AG09309 (cell line): ENCODE measurements at regions not wholly inside any gene's neighbourhood (a gene's known extent, or its start where the extent isn't known, plus 50 kb on each side); places are given as distances from the start of the nearest gene placed in this dataset.

Experiments
- DNase-seq: peaks from one replicate; pipeline ENCODE4 v3.0.0-alpha.2; 2010; ENCODE audit warnings: low read depth
- H3K4me3 ChIP-seq: 2 replicates; pipeline ENCODE4 v1.5.1; 2011; ENCODE audit warnings: mild to moderate bottlenecking, low read depth, low read length, moderate library complexity; ENCODE audit not compliant: control insufficient read depth
- CTCF ChIP-seq: IDR thresholded peaks from 2 replicates; pipeline ENCODE4 v1.5.1; 2011; ENCODE audit warnings: mild to moderate bottlenecking, low read depth, low read length, inconsistent platforms; ENCODE audit not compliant: insufficient read depth, control insufficient read depth; ENCODE audit errors: missing control alignments

DNA sequence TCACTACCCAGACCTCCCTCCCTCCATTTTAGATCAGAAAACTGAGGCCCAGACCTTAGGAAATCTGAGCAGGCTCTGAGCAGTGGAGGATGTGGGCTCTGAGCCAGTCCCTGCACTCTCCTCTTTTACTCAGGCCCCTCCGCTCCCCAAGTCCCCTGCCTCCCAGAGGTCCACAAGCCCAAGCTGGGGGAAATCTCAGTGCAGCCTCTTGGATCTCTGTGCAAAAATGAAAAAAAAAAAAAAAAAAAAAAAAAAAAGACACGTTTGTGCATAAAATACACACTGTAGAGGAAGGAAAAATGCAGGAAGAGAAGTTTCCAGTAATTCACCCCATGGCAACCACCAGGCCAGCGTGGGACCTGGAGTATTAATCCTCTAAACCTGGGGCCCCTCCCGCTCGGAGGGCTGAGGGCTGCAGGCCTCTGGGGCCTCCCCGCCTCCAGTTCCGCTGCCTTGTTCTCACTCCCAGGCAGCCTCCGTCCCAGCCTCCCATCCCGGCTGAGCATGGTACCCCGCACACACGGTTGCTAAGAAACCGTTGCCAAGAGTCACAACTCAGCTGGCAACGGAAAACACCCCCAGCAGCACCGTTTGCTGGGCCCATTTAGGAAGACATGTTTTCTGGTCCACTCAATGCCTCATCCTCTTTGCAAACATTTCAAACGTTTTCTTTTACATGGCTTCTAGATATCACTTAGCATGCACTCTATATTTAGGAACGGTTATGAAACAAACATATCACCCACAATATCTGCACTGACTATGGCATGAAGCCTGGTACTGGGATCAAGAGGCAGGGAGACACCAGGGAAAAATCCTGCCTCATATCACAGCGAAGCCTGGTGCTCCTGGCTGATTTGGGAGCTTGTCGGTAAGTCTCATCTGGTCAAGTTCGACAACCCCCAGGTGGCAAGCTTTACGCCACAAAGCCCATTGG lies 227.5 kb downstream of the CTTN start:
- DNase-seq: no peak
- H3K4me3 ChIP-seq: no peak overlapping the region
- TF ChIP-seq CTCF: no peak

DNA sequence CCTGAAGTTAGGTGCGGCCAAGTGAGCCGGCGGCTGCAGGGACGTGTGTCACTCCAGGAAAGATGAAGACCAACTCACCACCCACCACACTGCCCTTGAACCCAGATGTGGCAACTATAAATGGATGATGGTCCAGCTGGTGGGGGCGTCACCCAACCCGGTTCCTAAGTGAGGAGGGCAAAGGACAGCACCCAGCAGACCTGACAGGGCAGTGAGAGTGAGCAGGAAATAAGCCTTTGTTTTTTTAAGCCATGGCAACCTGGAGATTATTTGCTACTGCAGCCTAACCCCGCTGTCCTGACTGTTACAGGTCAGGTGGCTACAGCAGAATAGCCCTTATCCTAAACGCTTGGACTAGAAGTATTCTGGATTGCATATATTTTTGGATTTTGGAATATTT lies 228.9 kb downstream of the CTTN start:
- H3K4me3 ChIP-seq: no peak overlapping the region

DNA sequence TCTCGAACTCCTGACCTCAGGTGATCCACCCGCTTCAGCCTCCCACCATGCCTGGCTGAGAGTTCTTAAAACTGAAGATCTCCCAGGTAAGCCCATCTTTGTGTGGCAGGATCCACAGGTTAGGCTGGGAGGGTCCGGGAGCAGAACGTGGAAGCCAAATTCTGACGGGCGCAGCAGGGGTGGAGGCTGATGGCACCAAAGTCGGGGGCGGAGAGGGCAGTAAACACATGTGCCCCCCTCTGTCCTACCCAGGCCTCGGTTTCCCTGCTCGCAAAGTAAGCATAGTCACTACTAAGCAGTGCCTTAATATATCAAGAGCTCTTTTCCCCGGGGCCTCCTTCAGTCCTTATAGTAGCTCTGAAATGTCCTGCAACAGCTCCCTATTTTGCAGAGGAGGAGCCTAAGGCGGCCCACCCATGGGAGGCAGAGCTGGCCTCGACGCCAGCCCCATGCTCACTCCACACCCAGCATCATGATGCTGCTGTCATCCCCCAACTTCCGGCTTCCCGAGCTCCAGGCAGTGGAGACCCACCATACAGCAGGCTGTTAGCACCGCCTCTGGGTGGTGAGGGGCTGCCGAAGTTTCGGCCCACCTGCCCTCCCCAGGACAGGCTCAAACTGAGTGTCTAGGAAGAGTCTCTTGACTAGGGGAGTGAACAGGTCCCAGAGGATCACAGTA lies 230.0 kb downstream of the CTTN start:
- DNase-seq: no peak
- no peak overlapping the region for H3K4me3 ChIP-seq
- TF ChIP-seq CTCF: no peak

More for the DNA sequence above, 228.9 kb downstream of the CTTN start:
- TF ChIP-seq CTCF: no peak
- DNase-seq: no peak

DNA sequence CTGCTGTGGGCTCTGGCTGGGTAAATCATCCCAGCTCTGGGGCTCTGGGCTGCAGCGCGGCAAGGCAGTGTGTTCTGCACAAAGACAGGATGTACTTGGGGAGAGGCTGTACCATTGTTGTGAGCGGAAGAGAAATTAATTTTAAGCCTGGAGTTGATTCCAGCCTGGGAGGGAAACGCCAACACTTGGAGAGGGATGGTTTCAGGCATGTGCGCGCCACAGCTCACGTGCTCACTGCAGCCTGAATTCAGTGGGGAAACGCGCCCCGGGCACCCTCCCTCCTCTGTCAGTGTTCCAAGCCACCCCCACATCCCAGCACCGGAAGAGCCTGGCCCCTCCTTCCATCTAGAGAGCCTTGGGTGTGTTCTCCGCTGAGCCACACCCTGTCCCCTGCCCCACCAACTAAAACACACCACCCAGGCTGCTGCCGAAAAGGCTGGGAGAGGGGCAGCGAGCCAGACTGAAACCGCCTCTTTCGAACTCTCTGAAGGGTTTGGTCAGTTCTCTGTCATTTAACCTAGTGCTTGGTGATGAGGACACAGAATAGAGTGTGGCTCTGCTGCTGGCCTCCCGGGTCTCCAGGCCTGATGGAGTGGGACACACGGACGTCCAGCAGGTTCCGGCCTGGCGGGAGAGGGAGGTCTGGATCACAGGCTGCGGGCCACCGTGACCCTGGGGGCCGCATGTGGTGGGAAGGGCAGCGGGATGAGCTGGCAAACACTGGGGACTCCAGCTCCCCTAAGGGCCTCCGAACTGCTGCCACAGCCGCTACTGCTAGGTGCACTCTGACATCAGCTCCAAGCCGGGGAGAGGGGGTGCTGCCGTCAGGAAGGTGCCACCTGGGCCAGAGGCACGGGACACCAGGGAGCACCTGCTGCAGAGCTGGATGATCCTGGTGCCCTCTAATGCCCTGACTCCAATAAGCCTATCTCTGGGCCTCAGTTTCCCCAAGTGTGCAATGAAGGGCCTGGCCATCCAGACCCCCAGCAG lies 230.8 kb downstream of the CTTN start:
- no peak for DNase-seq
- TF ChIP-seq CTCF: no peak
- H3K4me3 ChIP-seq: no peak overlapping the region

DNA sequence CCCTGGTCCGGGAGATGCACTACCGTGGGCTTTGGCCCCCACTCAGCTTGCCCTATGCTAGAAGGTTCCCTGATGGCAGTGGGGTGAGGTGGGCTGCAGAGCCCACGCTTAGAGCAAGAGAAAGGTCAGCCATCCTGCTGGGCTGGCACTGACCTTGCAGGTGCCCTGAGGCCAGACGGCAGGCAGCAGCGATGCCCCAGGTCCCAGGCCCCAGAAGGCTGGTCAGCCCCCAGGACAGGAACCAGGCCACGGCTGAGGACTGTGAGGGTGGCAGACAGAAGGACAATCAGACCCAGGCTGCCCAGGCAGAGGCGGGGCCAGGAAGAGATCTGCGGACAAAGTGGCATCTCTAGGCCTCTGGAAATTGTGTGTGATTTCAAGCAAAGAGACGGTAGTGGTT lies 231.7 kb downstream of the CTTN start:
- no peak overlapping the region for H3K4me3 ChIP-seq
- DNase-seq: no peak
- TF ChIP-seq CTCF: no peak
